AG09319 (cell line): ENCODE measurements at regions not wholly inside any gene's neighbourhood (a gene's known extent, or its start where the extent isn't known, plus 50 kb on each side); places are given as distances from the start of the nearest gene placed in this dataset.
"Not testable (repeated sequence)": the region's sequence is repeated elsewhere in the genome, so short reads cannot be mapped to it uniquely, and the experiment has no call there.

Experiments used
- DNase-seq: peaks from one replicate; pipeline ENCODE4 v3.0.0-alpha.2; 2010; ENCODE audit warnings: low read depth; ENCODE audit errors: extremely low read depth
- TF ChIP-seq, protein P1 (sequence below): IDR thresholded peaks from 2 replicates; pipeline ENCODE4 v1.5.1; 2011; ENCODE audit warnings: low read depth, mild to moderate bottlenecking, inconsistent platforms, low read length, moderate library complexity

DNA sequence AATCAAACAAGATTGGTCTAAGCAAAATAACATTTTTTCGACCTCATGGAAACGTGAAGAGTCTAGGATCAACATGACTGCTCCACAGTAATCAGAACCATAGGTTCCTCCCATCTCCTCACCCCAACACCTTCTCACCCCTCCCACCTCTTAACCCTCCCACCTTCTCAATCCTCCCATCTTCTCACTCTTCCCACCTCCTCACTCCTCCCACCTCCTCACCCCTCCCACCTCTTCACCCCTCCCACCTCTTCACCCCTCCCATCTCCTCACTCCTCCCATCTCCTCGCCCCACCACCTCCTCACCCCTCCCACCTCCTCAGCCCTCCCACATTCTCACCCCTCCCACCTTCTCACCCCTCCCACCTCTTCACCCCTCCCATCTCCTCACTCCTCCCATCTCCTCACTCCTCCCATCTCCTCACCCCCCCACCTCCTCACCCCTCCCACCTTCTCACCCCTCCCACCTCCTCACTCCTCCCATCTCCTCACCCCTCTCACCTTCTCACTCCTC lies 567.4 kb downstream of the C6orf118 start:
- TF ChIP-seq, protein P1, sequence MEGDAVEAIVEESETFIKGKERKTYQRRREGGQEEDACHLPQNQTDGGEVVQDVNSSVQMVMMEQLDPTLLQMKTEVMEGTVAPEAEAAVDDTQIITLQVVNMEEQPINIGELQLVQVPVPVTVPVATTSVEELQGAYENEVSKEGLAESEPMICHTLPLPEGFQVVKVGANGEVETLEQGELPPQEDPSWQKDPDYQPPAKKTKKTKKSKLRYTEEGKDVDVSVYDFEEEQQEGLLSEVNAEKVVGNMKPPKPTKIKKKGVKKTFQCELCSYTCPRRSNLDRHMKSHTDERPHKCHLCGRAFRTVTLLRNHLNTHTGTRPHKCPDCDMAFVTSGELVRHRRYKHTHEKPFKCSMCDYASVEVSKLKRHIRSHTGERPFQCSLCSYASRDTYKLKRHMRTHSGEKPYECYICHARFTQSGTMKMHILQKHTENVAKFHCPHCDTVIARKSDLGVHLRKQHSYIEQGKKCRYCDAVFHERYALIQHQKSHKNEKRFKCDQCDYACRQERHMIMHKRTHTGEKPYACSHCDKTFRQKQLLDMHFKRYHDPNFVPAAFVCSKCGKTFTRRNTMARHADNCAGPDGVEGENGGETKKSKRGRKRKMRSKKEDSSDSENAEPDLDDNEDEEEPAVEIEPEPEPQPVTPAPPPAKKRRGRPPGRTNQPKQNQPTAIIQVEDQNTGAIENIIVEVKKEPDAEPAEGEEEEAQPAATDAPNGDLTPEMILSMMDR: no peak
- no peak for DNase-seq

DNA sequence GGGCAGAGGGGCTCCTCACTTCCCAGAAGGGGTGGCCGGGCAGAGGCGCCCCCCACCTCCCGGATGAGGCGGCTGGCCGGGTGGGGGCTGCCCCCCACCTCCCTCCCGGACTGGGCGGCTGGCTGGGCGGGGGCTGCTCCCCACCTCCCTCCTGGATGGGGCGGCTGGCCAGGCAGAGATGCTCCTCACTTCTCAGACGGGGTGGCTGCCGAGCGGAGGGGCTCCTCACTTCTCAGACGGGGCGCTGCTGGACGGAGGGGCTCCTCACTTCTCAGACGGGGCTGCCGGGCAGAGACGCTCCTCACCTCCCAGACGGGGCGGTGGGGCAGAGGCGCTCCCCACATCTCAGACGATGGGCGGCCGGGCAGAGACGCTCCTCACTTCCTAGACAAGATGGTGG lies 573.3 kb downstream of the C6orf118 start:
- DNase-seq: not testable (repeated sequence)

- TF ChIP-seq, protein P1: no peak
- DNase-seq: no peak
Observed at GRCh38 chr6:164731539-164731938, 577.9 kb downstream of the C6orf118 start.

- TF ChIP-seq, protein P1: no peak
- no peak for DNase-seq
Observed at GRCh38 chr6:164721460-164721859, 587.9 kb downstream of the C6orf118 start.

DNA sequence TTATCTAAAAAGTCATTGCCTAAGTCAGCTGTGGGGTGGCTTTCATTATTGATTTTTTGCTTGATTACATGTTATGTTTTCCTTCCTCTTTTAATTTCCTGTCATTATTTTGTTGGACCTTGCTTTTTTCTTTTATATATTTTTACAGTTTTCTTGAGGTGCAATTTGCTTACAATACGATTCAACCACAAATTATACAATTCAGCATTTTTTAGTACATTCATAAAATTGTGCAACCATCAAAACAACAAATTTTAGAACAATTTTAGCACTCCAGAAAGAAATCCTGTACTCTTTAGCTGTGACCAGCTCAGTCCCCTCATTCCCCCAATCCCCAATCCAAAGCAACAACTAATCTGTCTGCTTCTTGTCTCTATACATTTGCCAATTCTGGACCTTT lies 608.9 kb downstream of the C6orf118 start:
- TF ChIP-seq, protein P1: no peak

DNA sequence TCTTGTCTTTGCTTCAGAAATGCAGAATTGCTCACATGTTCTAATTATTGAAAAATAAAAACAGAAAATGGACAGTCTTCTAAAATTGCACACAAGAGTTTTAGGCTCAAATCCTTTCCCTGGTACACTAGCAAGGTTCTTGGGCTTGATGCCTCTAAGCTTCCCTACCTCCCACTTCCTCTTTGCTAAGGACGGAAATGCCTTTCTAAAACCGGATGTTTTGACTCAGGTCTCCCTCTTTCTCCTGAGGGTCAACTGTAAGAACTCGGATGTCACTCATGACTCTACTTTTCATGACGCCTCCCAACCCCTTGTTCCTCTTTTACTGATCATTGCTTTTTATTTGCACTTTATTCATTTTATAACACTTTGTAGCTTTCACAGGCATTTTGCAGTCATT lies 613.5 kb downstream of the C6orf118 start:
- TF ChIP-seq, protein P1: no peak
- DNase-seq: no peak

More for the DNA sequence above, 608.9 kb downstream of the C6orf118 start:
- no peak for DNase-seq

- no peak for DNase-seq
- TF ChIP-seq, protein P1: no peak
Observed at GRCh38 chr6:164694386-164694785, 615.0 kb downstream of the C6orf118 start.

DNA sequence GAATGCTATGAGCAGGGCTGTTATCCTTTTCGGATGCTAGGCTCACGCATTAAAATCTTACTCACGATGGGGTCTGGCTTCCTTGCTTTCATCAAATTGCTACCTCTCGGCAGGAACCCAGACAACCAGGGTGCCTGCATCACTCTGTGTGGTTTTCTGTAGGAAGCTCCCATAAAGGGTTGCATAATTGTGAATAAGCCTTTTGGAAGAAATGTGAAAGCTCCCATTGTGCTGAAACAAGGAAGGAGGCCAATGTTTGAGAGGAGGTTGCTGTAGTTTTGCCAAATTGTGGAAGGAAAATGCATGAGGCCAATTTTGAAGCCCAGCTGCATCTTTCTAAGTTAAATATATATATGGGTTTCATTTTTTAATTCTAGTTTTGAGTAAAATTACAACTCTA lies 615.5 kb downstream of the C6orf118 start:
- TF ChIP-seq, protein P1: no peak
- no peak for DNase-seq
